HG03558 (cell line): ENCODE measurements at regions not wholly inside any gene's neighbourhood (a gene's known extent, or its start where the extent isn't known, plus 50 kb on each side); places are given as distances from the start of the nearest gene placed in this dataset.

ENCODE experiments used
- ATAC-seq: cut with Tn5 transposase; IDR thresholded peaks from one replicate; pipeline ENCODE4 v1.9.1; 2021; ENCODE audit warnings: moderate number of reproducible peaks; ENCODE audit not compliant: unreplicated experiment; ENCODE audit errors: extremely low read depth

GRCh38 chr6:140609321-140609720 lies 1234.9 kb upstream of the CITED2 start:
- ATAC-seq, result no peak

GRCh38 chr6:140604786-140605185 lies 1230.3 kb upstream of the CITED2 start:
- no peak for ATAC-seq

GRCh38 chr6:140602431-140603248 lies 1228.2 kb upstream of the CITED2 start:
- ATAC-seq, result no peak

- no peak for ATAC-seq
Measured at GRCh38 chr6:140601021-140601808, 1226.8 kb upstream of the CITED2 start.

GRCh38 chr6:140599916-140600315 lies 1225.5 kb upstream of the CITED2 start:
- no peak for ATAC-seq

- ATAC-seq, result no peak
Measured at GRCh38 chr6:140597181-140597580, 1222.7 kb upstream of the CITED2 start.

- no peak for ATAC-seq
Measured at GRCh38 chr6:140594806-140595128, 1220.3 kb upstream of the CITED2 start.

GRCh38 chr6:140592877-140593276 lies 1218.4 kb upstream of the CITED2 start:
- no peak for ATAC-seq

GRCh38 chr6:140590641-140591040 lies 1216.2 kb upstream of the CITED2 start:
- ATAC-seq, result no peak

GRCh38 chr6:140586426-140587061 lies 1212.1 kb upstream of the CITED2 start:
- peak; percentile 96 for ATAC-seq

- no peak for ATAC-seq
Measured at GRCh38 chr6:140581601-140582000, 1207.2 kb upstream of the CITED2 start.

- no peak for ATAC-seq
Measured at GRCh38 chr6:140579918-140580317, 1205.5 kb upstream of the CITED2 start.

- no peak for ATAC-seq
Measured at GRCh38 chr6:140576004-140576555, 1201.6 kb upstream of the CITED2 start.

- no peak for ATAC-seq
Measured at GRCh38 chr6:140572867-140573266, 1198.4 kb upstream of the CITED2 start.

GRCh38 chr6:140572129-140572528 lies 1197.7 kb upstream of the CITED2 start:
- no peak for ATAC-seq

- ATAC-seq, result no peak
Measured at GRCh38 chr6:140571145-140571544, 1196.7 kb upstream of the CITED2 start.

GRCh38 chr6:140567466-140567865 lies 1193.0 kb upstream of the CITED2 start:
- no peak for ATAC-seq

GRCh38 chr6:140566781-140567277 lies 1192.4 kb upstream of the CITED2 start:
- no peak for ATAC-seq

- ATAC-seq, result no peak
Measured at GRCh38 chr6:140563728-140564127, 1189.3 kb upstream of the CITED2 start.

GRCh38 chr6:140561701-140562100 lies 1187.3 kb upstream of the CITED2 start:
- ATAC-seq, result no peak

- no peak for ATAC-seq
Measured at GRCh38 chr6:140560671-140561070, 1186.2 kb upstream of the CITED2 start.
